Neutrophil (primary cell): ENCODE measurements at regions not wholly inside any gene's neighbourhood (a gene's known extent, or its start where the extent isn't known, plus 50 kb on each side); places are given as distances from the start of the nearest gene placed in this dataset.

Source experiments
- H3K27ac ChIP-seq: fragments of 200-600 bp; sonication (generic); 2 replicates; pipeline ENCODE4 v1.5.1; 2016; ENCODE audit warnings: mild to moderate bottlenecking, moderate library complexity
- H3K27me3 ChIP-seq: fragments of 200-600 bp; sonication (generic); 2 replicates; pipeline ENCODE4 v1.6.0; 2016; ENCODE audit warnings: mild to moderate bottlenecking
- H3K36me3 ChIP-seq: fragments of 200-600 bp; sonication (generic); 2 replicates; pipeline ENCODE4 v1.5.1; 2017
- H3K4me1 ChIP-seq, 2 experiments: fragments of 200-600 bp in 1 of 2; sonication (generic) in 1 of 2; 1 replicate in 1 of 2; 2 replicates in 1 of 2; pipeline versions ENCODE4 v1.5.1 to v1.6.1; 2013 to 2016; ENCODE audit warnings: low read depth in 1 of 2, low read length in 1 of 2, mild to moderate bottlenecking in 1 of 2, moderate library complexity in 1 of 2; ENCODE audit not compliant: control insufficient read depth in 1 of 2, insufficient read depth in 1 of 2
- H3K4me3 ChIP-seq, 2 experiments: fragments of 200-600 bp in 1 of 2; sonication (generic) in 1 of 2; 1 replicate in 1 of 2; 2 replicates in 1 of 2; pipeline ENCODE4 v1.5.1; 2013 to 2016; ENCODE audit warnings: low read depth in 1 of 2, low read length in 1 of 2, mild to moderate bottlenecking in 1 of 2, moderate library complexity in 1 of 2
- H3K9me3 ChIP-seq: fragments of 200-600 bp; sonication (generic); 2 replicates; pipeline ENCODE4 v1.5.1; 2016
- CTCF ChIP-seq: fragments of 200-600 bp; sonication (generic); IDR thresholded peaks from 2 replicates; pipeline ENCODE4 v1.5.1; 2016; ENCODE audit warnings: antibody characterized with exemption

- H3K9me3 ChIP-seq = no peaks in the 10 kb centered on the region
- TF ChIP-seq CTCF = no peak
- H3K27me3 ChIP-seq = no peaks in the 10 kb centered on the region
- no peaks in the 10 kb centered on the region for H3K4me1 ChIP-seq
- no peak overlapping the region for H3K4me3 ChIP-seq
- no peaks in the 10 kb centered on the region for H3K36me3 ChIP-seq
- no peak overlapping the region for H3K27ac ChIP-seq
Observed at GRCh38 chr1:96922181-96922580, 200.6 kb downstream of the PTBP2 start.

DNA sequence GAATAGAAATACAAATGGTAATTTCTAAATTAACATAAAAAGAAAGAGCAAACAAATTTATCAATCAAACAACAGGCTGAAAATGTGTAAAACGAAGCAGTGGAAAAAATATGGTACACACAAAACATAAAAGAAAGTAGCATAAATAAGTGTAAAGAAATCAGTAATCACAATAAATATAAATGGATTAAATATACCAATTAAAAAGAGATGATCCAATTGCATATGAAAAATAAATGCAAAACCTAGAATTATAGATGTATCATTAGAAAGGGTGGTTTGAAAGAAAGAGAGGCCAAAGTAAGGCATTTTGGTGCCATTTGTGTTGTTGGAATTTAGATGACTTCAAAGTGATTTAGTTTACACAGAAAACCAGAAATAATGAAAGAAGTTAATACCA is 202.2 kb downstream of the PTBP2 start:
- H3K4me3 ChIP-seq = no peak overlapping the region

GRCh38 chr1:96926176-96926575 is 204.6 kb downstream of the PTBP2 start:
- H3K36me3 ChIP-seq = no peaks in the 10 kb centered on the region
- H3K27ac ChIP-seq = no peak overlapping the region
- H3K4me1 ChIP-seq = no peaks in the 10 kb centered on the region
- no peaks in the 10 kb centered on the region for H3K27me3 ChIP-seq
- TF ChIP-seq CTCF = no peak
- H3K4me3 ChIP-seq = no peak overlapping the region
- H3K9me3 ChIP-seq = no peaks in the 10 kb centered on the region

More for the DNA sequence above, 202.2 kb downstream of the PTBP2 start:
- H3K9me3 ChIP-seq = no peaks in the 10 kb centered on the region
- no peaks in the 10 kb centered on the region for H3K4me1 ChIP-seq
- H3K27me3 ChIP-seq = no peaks in the 10 kb centered on the region
- no peak for TF ChIP-seq CTCF
- no peaks in the 10 kb centered on the region for H3K36me3 ChIP-seq
- no peak overlapping the region for H3K27ac ChIP-seq

DNA sequence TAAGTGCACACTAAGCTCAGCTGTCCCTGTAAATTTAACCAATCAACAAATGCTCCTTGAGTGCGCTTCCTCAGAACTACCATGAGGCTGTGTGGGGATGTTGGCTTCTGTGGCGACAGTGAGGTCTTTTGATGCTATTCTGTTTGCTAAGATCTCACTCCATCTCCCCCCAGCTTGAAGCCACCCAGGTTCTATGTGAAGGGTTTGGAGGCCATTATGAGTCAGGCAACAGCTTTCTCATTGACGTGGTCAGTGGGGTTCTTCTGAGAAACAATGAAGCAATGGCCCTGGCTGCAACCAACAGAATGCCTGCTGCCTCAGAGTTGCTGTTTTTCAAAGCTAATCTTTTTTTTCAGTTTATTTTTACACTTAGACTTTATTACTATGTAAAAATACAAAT is 205.5 kb downstream of the PTBP2 start:
- H3K4me3 ChIP-seq = no peak overlapping the region
- TF ChIP-seq CTCF = no peak
- H3K27me3 ChIP-seq = no peaks in the 10 kb centered on the region

DNA sequence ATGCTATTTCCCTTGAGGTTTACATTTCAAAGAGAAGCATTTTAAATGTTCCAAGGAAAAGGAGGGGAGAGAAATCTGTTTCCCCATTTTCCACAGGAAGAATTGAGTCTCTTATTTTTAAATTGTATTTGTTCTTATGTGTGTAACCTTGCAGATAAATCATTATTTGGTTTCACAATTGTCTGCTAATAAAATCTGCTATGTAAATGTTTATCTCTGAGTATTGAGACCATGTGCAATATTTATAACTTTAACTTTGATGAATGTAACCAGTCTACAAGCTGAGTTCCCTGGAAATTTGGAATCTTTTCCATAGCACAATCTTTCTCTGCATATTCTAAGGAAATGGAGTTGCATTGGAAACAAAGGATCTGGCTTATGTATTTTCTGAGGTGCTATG is 209.6 kb downstream of the PTBP2 start:
- no peaks in the 10 kb centered on the region for H3K4me1 ChIP-seq
- TF ChIP-seq CTCF = no peak
- no peak overlapping the region for H3K4me3 ChIP-seq
- H3K36me3 ChIP-seq = no peaks in the 10 kb centered on the region
- no peaks in the 10 kb centered on the region for H3K27me3 ChIP-seq
- no peak overlapping the region for H3K27ac ChIP-seq
- no peaks in the 10 kb centered on the region for H3K9me3 ChIP-seq

More for the DNA sequence above, 205.5 kb downstream of the PTBP2 start:
- Histone ChIP-seq H3K27ac (no peak overlapping the region), H3K4me1 (no peaks in the 10 kb centered on the region), H3K36me3 (no peaks in the 10 kb centered on the region), H3K9me3 (no peaks in the 10 kb centered on the region)

GRCh38 chr1:96934282-96934681 is 212.7 kb downstream of the PTBP2 start:
- no peaks in the 10 kb centered on the region for H3K4me1 ChIP-seq
- H3K36me3 ChIP-seq = no peaks in the 10 kb centered on the region
- H3K9me3 ChIP-seq = no peaks in the 10 kb centered on the region

More at GRCh38 chr1:96934282-96934681, 212.7 kb downstream of the PTBP2 start:
- Histone ChIP-seq H3K27me3 (no peaks in the 10 kb centered on the region), H3K4me3 (no peak overlapping the region), H3K27ac (no peak overlapping the region)
- no peak for TF ChIP-seq CTCF
